ENCODE measurements at regions not wholly inside any gene's neighbourhood (a gene's known extent, or its start where the extent isn't known, plus 50 kb on each side); places are given as distances from the start of the nearest gene placed in this dataset.

DNA sequence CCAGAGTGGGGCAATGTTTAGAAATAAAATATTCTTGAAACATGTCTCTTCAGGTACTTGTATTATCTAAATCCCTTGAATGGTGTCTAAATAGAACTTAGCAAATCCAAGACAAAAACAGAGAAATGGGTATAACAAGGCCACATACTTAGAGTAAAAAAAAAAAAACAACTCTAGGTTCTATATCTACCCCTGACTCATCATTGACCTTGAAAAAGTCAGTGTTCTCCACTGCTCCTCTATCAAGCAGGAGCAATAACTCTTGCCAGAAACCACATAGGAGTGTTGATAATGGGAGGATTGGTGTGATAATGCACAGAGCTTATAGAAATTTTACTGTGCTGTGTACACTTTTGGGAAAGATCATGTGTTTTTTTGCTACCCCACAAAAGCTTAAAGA is 296.6 kb upstream of the PMFBP1 start:
- no TSS peak for BruUV-seq (replicated peaks)
- H3K36me3 ChIP-seq (ENCODE audit: control insufficient read depth, insufficient read depth, low read length): no peaks in the 10 kb centered on the region
- TF ChIP-seq PBX2 (CRISPR knock-in tag; IDR thresholded peaks at IDR 0.05; ENCODE audit: low read depth) (no peak), PBX2 (tag; conservative IDR thresholded peaks at IDR 0.05; ENCODE audit: low read depth) (0 out of 2 replicates have a peak, but pooled peaks have one; percentile 12), ZNF184 (CRISPR knock-in tag; IDR thresholded peaks at IDR 0.05) (no peak), ZFX (CRISPR knock-in tag; IDR thresholded peaks at IDR 0.05) (no peak), ESRRA (IDR thresholded peaks at IDR 0.05; ENCODE audit: borderline replicate concordance, low read depth) (peak; percentile 91), RCOR1 (IDR thresholded peaks at IDR 0.05; ENCODE audit: borderline replicate concordance in 1 of 2, low read depth in 2 of 2, low read length in 2 of 2) (0 out of 4 replicates have a peak, but pooled peaks of 1 of the 2 experiments have one; percentile 35), JUND (IDR thresholded peaks at IDR 0.05; ENCODE audit: borderline replicate concordance, low read depth, low read length) (peak; percentile 48; the same call in 1 of the 2 replicates), JUND (tag; IDR thresholded peaks at IDR 0.05; ENCODE audit: borderline replicate concordance, low read depth, low read length) (peak; percentile 63; the same call in 1 of the 3 replicates), MEIS2 (IDR thresholded peaks at IDR 0.05; ENCODE audit: partially characterized antibody) (peak; percentile 30), FOSL1 (tag; conservative IDR thresholded peaks at IDR 0.05) (peak; percentile 64)
- no peaks in the 10 kb centered on the region for H3K4me1 ChIP-seq (replicated peaks in 1 of 2; ENCODE audit: control insufficient read depth in 2 of 2, insufficient read depth in 2 of 2, low read length in 2 of 2)
- H3K79me2 ChIP-seq (ENCODE audit: control insufficient read depth, insufficient read depth, low read length): no peaks in the 10 kb centered on the region
- POLR2A ChIA-PET: interaction anchor here (0.6 kb wide), 1 partner anchor 1469 kb away, joined by 3 read pairs; no protein-coding TSS in a partner anchor
- CTCF ChIA-PET (ENCODE audit: low intra/inter-chr PET ratio): interaction anchor here (0.7 to 2.2 kb wide), 3 partner anchors 69 to 730 kb away, joined by 3 to 7 read pairs (median 4); no protein-coding TSS in a partner anchor
- ATAC-seq (no peak), DNase-seq (ENCODE audit: extremely low read depth in 1 of 4, low spot score in 3 of 4) (peak in 2 of 4 experiments; percentile 4 to 11), FAIRE-seq (no peak)
- H3K4me3 ChIP-seq: no peak overlapping the region
- H4K20me1 ChIP-seq (replicated peaks; ENCODE audit: control insufficient read depth, insufficient read depth, low read length): no peaks in the 10 kb centered on the region
- H2AFZ ChIP-seq (ENCODE audit: low read depth, low read length): no peak overlapping the region
- H3K9me3 ChIP-seq (replicated peaks; ENCODE audit: control insufficient read depth, insufficient read depth, low read depth, low read length): no peaks in the 10 kb centered on the region
- intact Hi-C loops (cut with micrococcal nuclease) (loop anchor here (5.0 kb wide), 2 partner anchors 226 to 341 kb away; no protein-coding TSS in a partner anchor), in situ Hi-C loops (cut with MboI) (no loop called here)
- no peaks in the 10 kb centered on the region for H3K27me3 ChIP-seq (ENCODE audit: control insufficient read depth in 2 of 2, insufficient read depth in 2 of 2, low read length in 2 of 2)
- H3K9ac ChIP-seq (ENCODE audit: insufficient read depth in 1 of 2, low read depth in 2 of 2, low read length in 2 of 2): no peak overlapping the region
- H3K9me1 ChIP-seq (ENCODE audit: control insufficient read depth, insufficient read depth, low read length): no peaks in the 10 kb centered on the region
- H3K4me2 ChIP-seq (ENCODE audit: insufficient read depth, low read length): no peak overlapping the region
- H3K27ac ChIP-seq (ENCODE audit: extremely low read depth, low read depth, low read length): no peak overlapping the region

Data from K562 (cell line).